Gastroesophageal sphincter (tissue), 4 donors: ENCODE measurements at regions not wholly inside any gene's neighbourhood (a gene's known extent, or its start where the extent isn't known, plus 50 kb on each side); places are given as distances from the start of the nearest gene placed in this dataset.
"Not testable (repeated sequence)": the region's sequence is repeated elsewhere in the genome, so short reads cannot be mapped to it uniquely, and the experiment has no call there.

Experiments
- ATAC-seq: fragments of 150-250 bp; one replicate; pipeline ENCODE4 v1.9.1; 2016; ENCODE audit warnings: mild to moderate bottlenecking, moderate library complexity
- H3K27ac ChIP-seq, 4 donors: fragments of 200-600 bp; sonication (generic) in 3 of 4; 1 replicate in 3 of 4; 2 replicates in 1 of 4; pipeline ENCODE4 v1.5.1; 2016 to 2019
- H3K27me3 ChIP-seq: fragments of 200-600 bp; sonication (generic); one replicate; pipeline ENCODE4 v1.5.1; 2019
- H3K36me3 ChIP-seq, 2 donors: fragments of 200-600 bp; sonication (generic); one replicate each; pipeline ENCODE4 v1.5.1; 2019; ENCODE audit warnings: control low read depth in 1 of 2
- H3K4me1 ChIP-seq, 3 donors: fragments of 200-600 bp; sonication (generic); 1 replicate in 2 of 3; 2 replicates in 1 of 3; pipeline ENCODE4 v1.5.1; 2016 to 2019; ENCODE audit warnings: control low read depth in 2 of 3
- H3K4me3 ChIP-seq, 2 donors: fragments of 200-600 bp; sonication (generic); one replicate each; pipeline ENCODE4 v1.5.1; 2019; ENCODE audit warnings: mild to moderate bottlenecking in 1 of 2, moderate library complexity in 1 of 2
- H3K9me3 ChIP-seq, 3 donors: fragments of 200-600 bp; sonication (generic); one replicate each; pipeline ENCODE4 v1.5.1; 2017 to 2019; ENCODE audit warnings: control low read depth in 2 of 3
- CTCF ChIP-seq, 4 experiments: fragments of 200-600 bp in 2 of 4; fragments of 450-650 bp in 2 of 4; sonication (generic) in 1 of 4; IDR thresholded peaks; one replicate each; pipeline ENCODE4 v1.5.1; 2017 to 2019; ENCODE audit warnings: antibody characterized with exemption in 4 of 4, mild to moderate bottlenecking in 2 of 4, moderate library complexity in 2 of 4
- EP300 ChIP-seq: sonication (generic); formaldehyde crosslinking; IDR thresholded peaks from one replicate; pipeline ENCODE4 v1.6.1; 2017; ENCODE audit warnings: antibody characterized with exemption, mild to moderate bottlenecking
- POLR2A ChIP-seq, 2 donors: fragments of 450-650 bp; IDR thresholded peaks; one replicate each; pipeline ENCODE4 v1.6.1; 2017; ENCODE audit warnings: antibody characterized with exemption in 2 of 2, mild to moderate bottlenecking in 2 of 2, moderate library complexity in 1 of 2
- POLR2AphosphoS5 ChIP-seq: sonication (generic); formaldehyde crosslinking; IDR thresholded peaks from one replicate; pipeline ENCODE4 v1.6.1; 2017; ENCODE audit warnings: antibody characterized with exemption
- WGBS, 2 donors: methylation state at CpG; one replicate each; pipeline ENCODE4 v1.1.5; 2018; ENCODE audit warnings: low coverage in 1 of 2; 5-methylcytosine and 5-hydroxymethylcytosine counted together

GRCh38 chr4:33931026-33931425 is 2313.3 kb downstream of the ARAP2 start:
- 46 to 47% methylated on average over 2 of the region's 2 CpGs for WGBS, 2 donors
- no peak for ATAC-seq
- TF ChIP-seq CTCF (IDR thresholded peaks at IDR 0.05), result no peak
- TF ChIP-seq POLR2AphosphoS5, result no peak
- TF ChIP-seq POLR2A (IDR thresholded peaks at IDR 0.05), result no peak
- TF ChIP-seq EP300, result no peak
- Histone ChIP-seq H3K27me3 (no peaks in the 10 kb centered on the region), H3K4me1 (no peaks in the 10 kb centered on the region), H3K36me3 (no peaks in the 10 kb centered on the region), H3K27ac (no peak overlapping the region), H3K4me3 (no peak overlapping the region), H3K9me3 (no peaks in the 10 kb centered on the region)

GRCh38 chr4:33940281-33940680 is 2304.0 kb downstream of the ARAP2 start:
- no peaks in the 10 kb centered on the region for H3K4me1 ChIP-seq
- H3K9me3 ChIP-seq, result no peaks in the 10 kb centered on the region
- TF ChIP-seq EP300 (no peak), POLR2AphosphoS5 (no peak), CTCF (IDR thresholded peaks at IDR 0.05) (no peak), POLR2A (IDR thresholded peaks at IDR 0.05) (no peak)
- H3K4me3 ChIP-seq, result no peak overlapping the region
- no peaks in the 10 kb centered on the region for H3K36me3 ChIP-seq
- H3K27me3 ChIP-seq, result no peaks in the 10 kb centered on the region
- no peak for ATAC-seq
- no peak overlapping the region for H3K27ac ChIP-seq

DNA sequence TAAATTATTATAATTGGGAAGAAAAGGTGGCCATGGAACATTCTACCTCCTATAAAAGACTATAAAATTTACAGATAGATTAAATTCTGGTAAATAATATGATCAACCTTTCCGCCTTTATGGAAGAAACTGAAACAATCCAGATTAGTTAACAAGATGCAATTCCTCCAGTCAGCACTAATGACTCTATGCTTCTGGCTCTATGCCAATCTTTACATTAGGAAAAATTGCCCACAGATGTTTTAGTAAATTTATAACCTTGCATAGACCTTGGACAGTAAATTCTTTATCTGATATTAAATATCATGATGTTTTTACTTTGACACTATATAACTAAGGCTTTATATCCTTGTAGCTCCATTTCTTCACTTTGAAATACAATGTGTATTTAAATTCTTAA is 2302.5 kb downstream of the ARAP2 start:
- Histone ChIP-seq H3K4me3 (no peak overlapping the region), H3K4me1 (no peaks in the 10 kb centered on the region), H3K27me3 (no peaks in the 10 kb centered on the region), H3K27ac (no peak overlapping the region), H3K9me3 (no peaks in the 10 kb centered on the region), H3K36me3 (no peaks in the 10 kb centered on the region)
- no peak for TF ChIP-seq CTCF (IDR thresholded peaks at IDR 0.05)
- TF ChIP-seq POLR2A (IDR thresholded peaks at IDR 0.05), result no peak
- no peak for TF ChIP-seq EP300
- no peak for TF ChIP-seq POLR2AphosphoS5
- ATAC-seq, result no peak
- WGBS, 2 donors, result 40 to 73% methylated on average over 1 of the region's 1 CpG

DNA sequence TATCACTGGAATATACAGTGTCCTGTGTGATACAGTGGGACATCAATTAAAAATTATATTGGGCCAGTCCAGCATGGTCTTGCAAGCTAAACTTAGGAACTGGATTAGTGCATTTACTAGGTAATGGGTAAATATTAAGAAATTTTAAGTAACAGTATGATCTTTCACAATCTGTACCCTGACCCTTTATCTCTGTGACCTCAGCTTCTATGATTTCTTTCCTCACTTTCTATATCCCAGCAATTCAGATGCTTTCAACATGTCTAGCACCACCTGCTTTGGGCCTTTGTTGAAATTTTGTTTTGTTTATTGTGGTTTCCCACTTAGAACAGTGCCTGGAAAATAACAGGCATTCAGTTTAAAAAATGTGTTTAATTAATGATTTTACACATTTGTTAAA is 2295.4 kb downstream of the ARAP2 start:
- no peak for ATAC-seq
- H3K4me3 ChIP-seq, result no peak overlapping the region
- no peaks in the 10 kb centered on the region for H3K4me1 ChIP-seq
- no peaks in the 10 kb centered on the region for H3K27me3 ChIP-seq
- no peaks in the 10 kb centered on the region for H3K9me3 ChIP-seq
- TF ChIP-seq POLR2AphosphoS5, result no peak
- no peak for TF ChIP-seq EP300
- TF ChIP-seq POLR2A (IDR thresholded peaks at IDR 0.05), result no peak
- no peak for TF ChIP-seq CTCF (IDR thresholded peaks at IDR 0.05)
- no peaks in the 10 kb centered on the region for H3K36me3 ChIP-seq
- H3K27ac ChIP-seq, result no peak overlapping the region

- H3K36me3 ChIP-seq, H3K4me3 ChIP-seq, H3K27ac ChIP-seq, ATAC-seq, H3K9me3 ChIP-seq, H3K27me3 ChIP-seq, H3K4me1 ChIP-seq: not testable (repeated sequence)
- 91% methylated on average over 4 of the region's 4 CpGs; no CpG with 5 or more reads in 1 of the 2 donors for WGBS, 2 donors
Measured at GRCh38 chr4:33953848-33954247, 2290.5 kb downstream of the ARAP2 start.

DNA sequence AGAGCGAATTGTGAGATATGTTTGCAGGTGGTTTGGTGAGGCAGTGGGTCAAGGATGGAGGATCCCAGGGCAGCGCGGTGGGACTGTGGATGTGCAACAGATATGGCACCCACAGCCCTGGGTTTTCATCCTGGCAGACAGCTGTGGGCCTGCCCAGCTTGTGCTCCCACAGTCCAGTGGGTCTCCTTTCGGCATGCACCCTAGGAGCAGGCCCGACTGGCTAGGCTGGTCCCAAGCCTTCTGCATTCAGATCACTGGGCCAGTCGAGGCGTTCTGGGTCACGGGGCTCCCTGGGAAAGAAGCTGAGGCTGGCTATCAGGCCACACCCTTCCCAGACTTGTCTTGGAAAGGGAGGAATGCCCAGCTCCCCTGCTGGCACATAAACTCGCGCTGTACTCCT is 2289.6 kb downstream of the ARAP2 start:
- Histone ChIP-seq H3K36me3 (no peaks in the 10 kb centered on the region), H3K4me1 (no peaks in the 10 kb centered on the region), H3K4me3 (no peak overlapping the region), H3K27ac (no peak overlapping the region), H3K9me3 (no peaks in the 10 kb centered on the region), H3K27me3 (no peaks in the 10 kb centered on the region)
- TF ChIP-seq POLR2AphosphoS5 (no peak), POLR2A (IDR thresholded peaks at IDR 0.05) (no peak), CTCF (IDR thresholded peaks at IDR 0.05) (no peak), EP300 (no peak)
- ATAC-seq, result peak; percentile 22
- WGBS, 2 donors, result no CpG with 5 or more reads among the region's 10 CpGs
